ELF-1 (cell line): ENCODE measurements at regions not wholly inside any gene's neighbourhood (a gene's known extent, or its start where the extent isn't known, plus 50 kb on each side); places are given as distances from the start of the nearest gene placed in this dataset.

Experiments
- DNase-seq: peaks from one replicate; pipeline ENCODE4 v3.0.0-alpha.2; 2016; ENCODE audit warnings: low read depth, low spot score

GRCh38 chr2:181149056-181149455 lies 168.7 kb downstream of the UBE2E3 start:
- DNase-seq, result no peak

DNA sequence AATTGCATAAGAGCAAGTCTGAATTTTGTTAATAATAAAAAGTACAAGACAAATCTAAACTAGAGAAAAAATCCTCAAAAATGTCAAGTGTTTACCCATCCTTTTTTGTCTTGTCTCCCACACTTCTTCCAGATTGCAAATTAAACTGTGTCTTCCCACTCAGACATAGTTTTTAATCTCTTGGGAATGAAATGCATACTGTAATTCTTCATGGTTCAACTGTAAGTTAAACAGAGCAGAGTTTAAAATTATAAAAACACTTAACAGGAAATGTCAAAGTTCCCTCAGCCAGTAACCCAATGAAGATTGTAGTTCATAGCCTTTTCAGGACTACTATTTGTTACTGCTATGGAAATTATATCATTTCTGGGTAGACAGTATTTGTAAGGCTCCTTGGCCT lies 171.8 kb downstream of the UBE2E3 start:
- no peak for DNase-seq

GRCh38 chr2:181152701-181153100 lies 172.3 kb downstream of the UBE2E3 start:
- DNase-seq, result no peak

DNA sequence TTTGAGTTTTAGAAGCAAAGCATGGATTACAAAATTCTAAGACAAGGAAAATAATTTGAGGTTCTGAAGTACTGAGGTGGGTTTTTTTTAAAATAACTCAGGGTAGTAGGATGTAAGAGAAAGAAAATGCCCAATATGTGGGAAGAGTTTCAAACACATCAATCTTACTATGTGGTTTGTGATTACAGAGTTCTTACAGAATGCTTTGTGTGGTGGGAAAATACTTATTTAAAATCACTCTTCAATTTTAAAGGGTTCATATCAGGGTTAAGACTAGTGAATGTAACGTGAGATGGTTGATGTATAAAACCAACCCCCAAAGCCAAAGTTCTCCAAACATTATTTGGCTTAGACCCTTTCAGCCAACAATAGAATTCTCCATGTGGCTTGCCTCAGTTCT lies 173.5 kb downstream of the UBE2E3 start:
- no peak for DNase-seq

DNA sequence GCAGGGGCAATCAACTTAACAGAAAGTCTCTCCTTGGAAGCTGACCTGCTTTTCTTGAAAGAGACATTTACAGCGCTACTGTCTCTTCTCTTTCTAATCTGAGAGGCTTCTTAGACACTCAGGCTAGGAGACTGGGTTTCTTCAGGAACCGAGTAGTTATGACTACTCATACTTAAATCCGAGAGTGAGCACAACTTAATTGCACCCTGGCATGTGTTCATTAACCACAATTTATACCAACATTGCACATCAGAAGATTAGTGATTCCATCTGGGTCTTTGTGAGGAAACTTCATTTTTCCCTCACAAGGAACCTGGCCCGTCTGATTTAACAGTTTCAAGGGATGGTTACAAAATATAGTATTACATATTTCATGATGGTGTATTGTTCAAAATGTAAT lies 176.9 kb downstream of the UBE2E3 start:
- DNase-seq, result no peak

- no peak for DNase-seq
Measured at GRCh38 chr2:181158427-181158826, 178.0 kb downstream of the UBE2E3 start.

GRCh38 chr2:181161615-181162014 lies 181.2 kb downstream of the UBE2E3 start:
- DNase-seq, result no peak

- no peak for DNase-seq
Measured at GRCh38 chr2:181163139-181163538, 182.7 kb downstream of the UBE2E3 start.

- DNase-seq, result no peak
Measured at GRCh38 chr2:181163691-181164090, 183.3 kb downstream of the UBE2E3 start.

- no peak for DNase-seq
Measured at GRCh38 chr2:181164699-181165098, 184.3 kb downstream of the UBE2E3 start.

- no peak for DNase-seq
Measured at GRCh38 chr2:181165199-181165868, 184.9 kb downstream of the UBE2E3 start.

DNA sequence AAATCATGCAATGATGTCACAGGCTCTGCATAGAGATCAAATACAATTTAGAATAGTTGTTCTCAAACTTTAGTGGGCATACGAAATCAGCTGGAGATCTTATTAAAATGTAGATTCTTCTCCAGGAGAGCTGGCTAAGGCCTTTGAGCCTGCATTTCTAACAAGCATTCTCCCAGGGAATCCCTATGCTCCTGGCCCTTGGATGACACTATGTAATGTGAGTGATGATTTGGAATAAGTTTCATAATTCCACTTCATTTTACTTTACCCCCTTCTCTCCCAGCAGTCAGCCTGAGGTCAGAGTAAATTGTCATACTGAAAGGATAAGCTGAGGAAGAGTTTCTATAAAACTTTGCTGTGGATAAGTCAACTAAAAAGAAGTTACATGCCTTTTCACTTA lies 189.1 kb downstream of the UBE2E3 start:
- DNase-seq, result no peak

DNA sequence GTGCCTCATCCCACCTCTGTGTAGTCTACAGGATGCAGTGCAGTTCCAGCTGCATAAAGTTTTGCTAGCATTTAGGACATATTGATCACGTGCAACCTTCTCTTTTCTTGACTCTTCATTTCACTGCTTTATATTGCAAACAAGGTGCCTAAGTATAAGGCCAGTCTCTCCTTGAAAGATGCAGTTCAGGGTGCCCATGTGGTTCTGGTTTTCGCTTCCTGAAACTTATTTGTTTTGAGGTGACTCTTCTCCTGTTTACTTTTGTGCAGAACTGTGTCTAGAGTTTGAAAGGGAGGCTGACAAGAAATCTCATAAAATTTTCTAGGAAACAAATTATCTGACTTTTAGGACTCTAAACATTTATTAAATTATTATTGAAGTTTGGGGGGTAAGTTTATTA lies 189.9 kb downstream of the UBE2E3 start:
- no peak for DNase-seq

DNA sequence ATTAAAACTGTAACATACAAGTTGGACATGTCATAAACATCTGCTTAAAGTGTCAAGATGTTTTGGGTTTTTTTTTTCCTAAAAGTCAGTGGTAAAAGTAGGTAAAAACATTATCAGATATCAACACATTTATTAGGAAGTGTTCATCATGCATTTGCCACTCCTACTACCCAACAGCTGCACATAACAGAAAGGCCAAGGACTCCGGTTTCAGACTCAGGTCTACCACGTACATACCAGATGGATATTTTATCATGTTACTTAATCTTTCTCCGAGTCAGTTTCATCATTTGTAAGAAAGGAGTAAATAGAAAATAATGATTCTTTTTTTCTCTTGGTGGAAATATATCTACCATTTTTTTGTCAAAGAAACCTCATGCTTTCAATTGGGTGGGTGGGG lies 192.3 kb downstream of the UBE2E3 start:
- no peak for DNase-seq

- no peak for DNase-seq
Measured at GRCh38 chr2:181174611-181175580, 194.5 kb downstream of the UBE2E3 start.

DNA sequence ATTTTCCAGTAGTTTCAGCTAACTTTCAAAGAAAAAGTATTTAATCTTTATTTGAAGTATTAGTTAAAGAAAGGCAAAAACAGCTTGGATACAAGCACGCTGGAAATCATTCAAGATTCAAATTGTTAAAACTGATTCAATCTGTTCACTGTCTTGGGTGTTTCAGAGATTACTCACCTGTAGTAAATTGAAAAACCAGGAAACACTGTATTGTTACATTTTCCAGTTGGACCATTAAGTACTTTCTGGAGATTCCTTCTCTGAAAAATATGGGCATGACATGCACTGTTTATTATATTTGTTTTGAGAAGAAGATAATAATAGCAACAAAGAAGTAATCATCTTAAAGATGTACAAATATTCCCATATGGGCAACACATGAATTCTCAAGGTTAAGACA lies 196.1 kb downstream of the UBE2E3 start:
- no peak for DNase-seq

DNA sequence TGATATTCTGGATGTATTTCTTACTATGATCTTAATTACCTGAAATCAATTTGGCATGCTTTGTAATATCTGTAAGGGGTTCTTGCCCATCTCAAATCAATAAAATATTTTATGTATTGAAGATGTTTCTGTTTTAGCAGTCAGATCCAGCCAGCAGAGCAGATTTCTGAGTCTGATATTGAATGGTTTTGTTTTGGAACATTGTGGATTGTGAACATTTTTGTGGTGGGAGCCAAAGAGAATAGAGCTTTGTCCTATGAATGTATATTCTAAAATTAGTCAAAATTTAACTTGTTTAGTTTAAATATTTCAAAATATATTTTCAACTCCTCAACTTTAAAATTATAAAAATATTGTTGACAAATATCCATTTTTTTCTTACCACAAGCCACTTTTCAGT lies 197.0 kb downstream of the UBE2E3 start:
- DNase-seq, result no peak

DNA sequence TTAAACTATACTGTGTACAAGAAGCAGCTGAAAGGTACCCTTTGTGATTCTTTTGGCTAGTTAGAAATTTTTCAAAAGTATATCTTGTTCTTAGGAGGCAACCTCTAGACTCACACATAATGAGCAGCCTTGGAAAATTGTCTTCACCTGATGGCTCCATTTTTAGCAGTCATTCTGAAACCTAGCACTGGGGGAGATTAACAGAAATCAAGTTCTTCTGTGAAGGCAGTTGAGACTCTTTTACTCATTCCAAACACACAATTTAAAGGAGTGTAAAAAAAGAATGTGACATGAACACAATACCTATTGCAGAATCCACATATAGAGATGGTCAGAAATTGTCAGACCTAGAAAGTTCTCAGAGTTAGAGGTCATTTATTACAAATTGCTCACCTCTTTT lies 197.7 kb downstream of the UBE2E3 start:
- no peak for DNase-seq

DNA sequence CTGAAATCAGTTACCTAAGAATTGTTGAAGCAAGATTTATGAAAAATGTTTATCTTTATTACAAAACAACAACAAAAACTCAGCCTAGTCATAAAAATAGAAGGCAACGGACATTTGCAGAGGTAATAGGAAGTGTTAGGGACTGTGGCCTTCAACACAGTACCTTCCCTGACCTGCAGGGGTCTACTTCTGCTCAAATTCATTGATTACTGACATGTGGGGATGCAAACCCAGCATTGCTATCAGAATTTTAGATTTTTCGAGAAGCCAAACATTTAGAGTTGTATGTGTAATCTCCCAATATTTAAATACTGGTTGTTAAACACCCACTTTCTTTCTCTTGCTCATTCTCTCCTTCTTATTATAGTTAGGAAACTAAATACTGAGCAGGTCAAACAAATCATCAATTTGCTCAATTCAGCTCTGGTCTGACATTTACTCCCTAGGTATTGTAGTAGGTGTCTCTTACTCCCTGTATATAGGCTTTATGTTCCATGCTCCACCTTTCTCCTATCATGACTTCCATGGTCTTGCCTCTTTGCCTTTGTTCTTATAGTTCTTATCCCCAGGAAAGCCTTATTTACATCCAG lies 198.5 kb downstream of the UBE2E3 start:
- no peak for DNase-seq

GRCh38 chr2:181183878-181184542 lies 203.6 kb downstream of the UBE2E3 start:
- no peak for DNase-seq

GRCh38 chr2:181185421-181185820 lies 205.0 kb downstream of the UBE2E3 start:
- DNase-seq, result no peak

DNA sequence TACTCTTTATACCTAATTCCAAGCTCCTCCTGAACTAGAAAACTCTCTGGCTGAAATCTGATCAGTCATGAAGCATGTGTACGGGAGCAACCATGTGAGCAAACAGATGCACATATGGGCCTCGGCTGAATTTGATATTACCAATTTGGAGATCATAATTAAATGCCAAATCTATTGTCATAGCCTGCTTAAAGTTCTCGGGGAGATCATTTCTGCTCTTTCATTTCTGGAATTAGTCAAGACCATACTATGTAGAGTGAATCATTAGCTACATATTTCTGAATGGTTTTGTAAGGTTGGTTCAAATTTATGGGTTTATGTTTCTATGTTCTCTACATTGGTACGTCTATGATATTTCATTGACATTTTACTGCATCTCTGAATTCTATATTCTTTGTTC lies 205.5 kb downstream of the UBE2E3 start:
- DNase-seq, result no peak
